Myocyte (in vitro differentiated cells): ENCODE measurements at regions not wholly inside any gene's neighbourhood (a gene's known extent, or its start where the extent isn't known, plus 50 kb on each side); places are given as distances from the start of the nearest gene placed in this dataset.
"Not testable (repeated sequence)": the region's sequence is repeated elsewhere in the genome, so short reads cannot be mapped to it uniquely, and the experiment has no call there.

Experiments
- DNase-seq: peaks from one replicate; pipeline ENCODE4 v3.0.0-alpha.2; 2012; ENCODE audit warnings: low read depth

- DNase-seq: no peak
These were observed 155.1 kb upstream of the L3MBTL4 start for GRCh38 chr18:6569813-6570212.

GRCh38 chr18:6570581-6571238 is 156.0 kb upstream of the L3MBTL4 start:
- no peak for DNase-seq

- DNase-seq: no peak
These were observed 156.5 kb upstream of the L3MBTL4 start for GRCh38 chr18:6571239-6571602.

- not testable (repeated sequence) for DNase-seq
These were observed 157.3 kb upstream of the ARHGAP28 start for GRCh38 chr18:6572192-6572591.

- DNase-seq: no peak
These were observed 154.9 kb upstream of the ARHGAP28 start for GRCh38 chr18:6574631-6575030.

- no peak for DNase-seq
These were observed 153.6 kb upstream of the ARHGAP28 start for GRCh38 chr18:6575908-6576307.

GRCh38 chr18:6576718-6577375 is 152.7 kb upstream of the ARHGAP28 start:
- DNase-seq: no peak

GRCh38 chr18:6578686-6579085 is 150.8 kb upstream of the ARHGAP28 start:
- no peak for DNase-seq

GRCh38 chr18:6579486-6579885 is 150.0 kb upstream of the ARHGAP28 start:
- no peak for DNase-seq

- no peak for DNase-seq
These were observed 149.1 kb upstream of the ARHGAP28 start for GRCh38 chr18:6580401-6580800.

GRCh38 chr18:6589923-6590322 is 139.6 kb upstream of the ARHGAP28 start:
- DNase-seq: no peak

- DNase-seq: no peak
These were observed 139.2 kb upstream of the ARHGAP28 start for GRCh38 chr18:6590326-6590725.

- DNase-seq: no peak
These were observed 138.0 kb upstream of the ARHGAP28 start for GRCh38 chr18:6591491-6591890.

- DNase-seq: no peak
These were observed 137.0 kb upstream of the ARHGAP28 start for GRCh38 chr18:6592522-6592921.

- DNase-seq: peak; percentile 34
These were observed 136.2 kb upstream of the ARHGAP28 start for GRCh38 chr18:6593142-6593885.

GRCh38 chr18:6595666-6596065 is 133.8 kb upstream of the ARHGAP28 start:
- DNase-seq: no peak

GRCh38 chr18:6598657-6599056 is 130.9 kb upstream of the ARHGAP28 start:
- no peak for DNase-seq

- no peak for DNase-seq
These were observed 128.8 kb upstream of the ARHGAP28 start for GRCh38 chr18:6600667-6601167.

- no peak for DNase-seq
These were observed 128.3 kb upstream of the ARHGAP28 start for GRCh38 chr18:6601241-6601640.

- no peak for DNase-seq
These were observed 127.2 kb upstream of the ARHGAP28 start for GRCh38 chr18:6602365-6602764.

GRCh38 chr18:6604573-6604941 is 125.0 kb upstream of the ARHGAP28 start:
- no peak for DNase-seq

GRCh38 chr18:6605115-6605869 is 124.2 kb upstream of the ARHGAP28 start:
- peak; percentile 67 for DNase-seq
